ENCODE measurements at regions not wholly inside any gene's neighbourhood (a gene's known extent, or its start where the extent isn't known, plus 50 kb on each side); places are given as distances from the start of the nearest gene placed in this dataset.

GRCh38 chr2:120828829-120829632 lies 93.4 kb downstream of the GLI2 start:
- Mint-ChIP-seq H3K27me3 (ENCODE audit: low read depth) (no peaks in the 10 kb centered on the region), H3K9me3 (ENCODE audit: low read depth) (no peaks in the 10 kb centered on the region), H3K4me1 (ENCODE audit: low read depth) (peaks cover 28% of the 10 kb centered on the region), H3K4me3 (ENCODE audit: unreplicated experiment) (no peak overlapping the region), H3K27ac (ENCODE audit: unreplicated experiment) (no peak overlapping the region), H3K36me3 (ENCODE audit: low read depth) (peaks cover 4% of the 10 kb centered on the region)
- peak; percentile 59 for DNase-seq (ENCODE audit: low spot score)
- no peak for TF ChIP-seq CTCF (IDR thresholded peaks at IDR 0.05)

- no peak overlapping the region for H3K27ac Mint-ChIP-seq (ENCODE audit: unreplicated experiment)
- H3K9me3 Mint-ChIP-seq (ENCODE audit: low read depth) = no peaks in the 10 kb centered on the region
- H3K27me3 Mint-ChIP-seq (ENCODE audit: low read depth) = no peaks in the 10 kb centered on the region
- H3K4me1 Mint-ChIP-seq (ENCODE audit: low read depth) = peaks cover 28% of the 10 kb centered on the region
- peaks cover 4% of the 10 kb centered on the region for H3K36me3 Mint-ChIP-seq (ENCODE audit: low read depth)
- peak; percentile 72 for DNase-seq (ENCODE audit: low spot score)
- no peak overlapping the region for H3K4me3 Mint-ChIP-seq (ENCODE audit: unreplicated experiment)
- TF ChIP-seq CTCF (IDR thresholded peaks at IDR 0.05) = no peak
These were observed 94.0 kb downstream of the GLI2 start for GRCh38 chr2:120829633-120830025.

GRCh38 chr2:120830096-120830830 lies 94.6 kb downstream of the GLI2 start:
- H3K9me3 Mint-ChIP-seq (ENCODE audit: low read depth) = no peaks in the 10 kb centered on the region
- peaks cover 28% of the 10 kb centered on the region for H3K4me1 Mint-ChIP-seq (ENCODE audit: low read depth)
- no peaks in the 10 kb centered on the region for H3K27me3 Mint-ChIP-seq (ENCODE audit: low read depth)
- peak overlapping the region; percentile 6 for H3K27ac Mint-ChIP-seq (ENCODE audit: unreplicated experiment)
- no peak for TF ChIP-seq CTCF (IDR thresholded peaks at IDR 0.05)
- H3K4me3 Mint-ChIP-seq (ENCODE audit: unreplicated experiment) = no peak overlapping the region
- H3K36me3 Mint-ChIP-seq (ENCODE audit: low read depth) = peaks cover 4% of the 10 kb centered on the region
- DNase-seq (ENCODE audit: low spot score) = peak; percentile 76

GRCh38 chr2:120831086-120831485 lies 95.4 kb downstream of the GLI2 start:
- Mint-ChIP-seq H3K27me3 (ENCODE audit: low read depth) (no peaks in the 10 kb centered on the region), H3K4me3 (ENCODE audit: unreplicated experiment) (no peak overlapping the region), H3K9me3 (ENCODE audit: low read depth) (no peaks in the 10 kb centered on the region), H3K27ac (ENCODE audit: unreplicated experiment) (peak overlapping the region; percentile 6), H3K36me3 (ENCODE audit: low read depth) (peaks cover 4% of the 10 kb centered on the region), H3K4me1 (ENCODE audit: low read depth) (peaks cover 20% of the 10 kb centered on the region)
- peak; percentile 47 for DNase-seq (ENCODE audit: low spot score)
- no peak for TF ChIP-seq CTCF (IDR thresholded peaks at IDR 0.05)

- no peak for TF ChIP-seq CTCF (IDR thresholded peaks at IDR 0.05)
- peaks cover 11% of the 10 kb centered on the region for H3K4me1 Mint-ChIP-seq (ENCODE audit: low read depth)
- no peaks in the 10 kb centered on the region for H3K27me3 Mint-ChIP-seq (ENCODE audit: low read depth)
- DNase-seq (ENCODE audit: low spot score) = peak; percentile 59
- no peak overlapping the region for H3K4me3 Mint-ChIP-seq (ENCODE audit: unreplicated experiment)
- H3K9me3 Mint-ChIP-seq (ENCODE audit: low read depth) = no peaks in the 10 kb centered on the region
- H3K36me3 Mint-ChIP-seq (ENCODE audit: low read depth) = peaks cover 4% of the 10 kb centered on the region
- no peak overlapping the region for H3K27ac Mint-ChIP-seq (ENCODE audit: unreplicated experiment)
These were observed 96.2 kb downstream of the GLI2 start for GRCh38 chr2:120831891-120832290.
